Ammon's horn (tissue), 1 donor: ENCODE measurements at regions not wholly inside any gene's neighbourhood (a gene's known extent, or its start where the extent isn't known, plus 50 kb on each side); places are given as distances from the start of the nearest gene placed in this dataset.
"Not testable (repeated sequence)": the region's sequence is repeated elsewhere in the genome, so short reads cannot be mapped to it uniquely, and the experiment has no call there.

ENCODE experiments used
- DNase-seq: peaks from one replicate; pipeline ENCODE4 v3.0.0-alpha.2; 2016; ENCODE audit warnings: low spot score

DNA sequence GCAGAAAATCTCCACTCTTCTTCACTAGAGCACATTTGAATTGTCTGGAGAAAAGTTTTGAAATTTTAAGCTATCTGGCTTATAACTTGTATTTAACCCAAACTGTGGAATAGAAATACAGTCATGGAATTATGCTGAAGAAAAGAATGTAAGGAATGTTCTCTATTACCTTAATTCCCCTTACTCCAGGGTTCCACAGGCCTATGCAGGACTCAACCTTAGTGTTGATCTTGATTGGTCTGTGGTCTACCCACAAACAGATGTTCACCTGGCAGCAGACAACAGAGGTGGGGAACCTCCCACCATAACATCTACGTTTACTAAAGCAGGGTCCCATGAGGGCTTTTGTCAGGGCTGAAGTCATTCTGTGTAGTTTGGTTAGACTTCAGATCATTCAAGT, 189.3 kb upstream of the GPRIN3 start:
- DNase-seq: no peak

DNA sequence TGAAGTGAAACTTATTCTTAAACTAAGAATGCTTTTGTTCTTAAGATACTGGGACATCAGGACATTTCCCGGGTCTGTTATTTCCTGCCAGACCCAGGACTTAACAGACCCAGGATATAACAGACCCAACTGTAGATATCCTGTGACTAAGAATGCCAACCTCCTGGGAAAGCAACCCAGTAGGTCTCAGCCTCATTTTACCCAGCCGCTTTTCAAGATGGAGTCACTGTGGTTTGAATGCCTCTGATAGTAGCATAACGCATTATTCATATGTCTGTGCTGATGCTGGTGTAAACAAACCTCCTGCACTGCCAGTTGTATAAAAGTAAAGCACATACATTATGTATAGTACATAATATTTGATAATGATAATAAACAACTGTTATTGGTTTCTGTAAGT, 185.8 kb upstream of the GPRIN3 start:
- DNase-seq: no peak

DNA sequence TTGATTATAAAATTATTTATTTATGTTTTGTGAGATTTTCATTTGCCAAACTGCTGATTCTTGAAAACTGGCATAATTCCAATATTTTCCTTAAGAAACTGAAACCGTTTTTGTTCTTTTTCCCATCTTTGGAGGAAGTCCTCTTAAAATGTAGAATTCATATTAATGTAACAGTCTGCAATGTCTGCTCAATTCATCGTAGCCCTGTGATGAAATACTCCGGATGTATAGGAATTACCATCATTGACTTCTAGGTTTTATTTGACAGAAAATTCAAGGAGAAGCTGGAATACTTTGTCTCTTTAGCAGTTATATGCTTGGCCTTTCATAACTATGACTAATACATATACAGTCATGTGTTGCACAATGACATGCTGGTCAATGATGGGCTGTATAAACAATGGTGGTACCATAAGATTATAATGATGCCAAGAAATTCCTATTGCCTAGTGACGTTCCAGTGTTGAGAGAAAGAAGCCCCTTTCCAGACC, 185.0 kb upstream of the GPRIN3 start:
- no peak for DNase-seq

DNA sequence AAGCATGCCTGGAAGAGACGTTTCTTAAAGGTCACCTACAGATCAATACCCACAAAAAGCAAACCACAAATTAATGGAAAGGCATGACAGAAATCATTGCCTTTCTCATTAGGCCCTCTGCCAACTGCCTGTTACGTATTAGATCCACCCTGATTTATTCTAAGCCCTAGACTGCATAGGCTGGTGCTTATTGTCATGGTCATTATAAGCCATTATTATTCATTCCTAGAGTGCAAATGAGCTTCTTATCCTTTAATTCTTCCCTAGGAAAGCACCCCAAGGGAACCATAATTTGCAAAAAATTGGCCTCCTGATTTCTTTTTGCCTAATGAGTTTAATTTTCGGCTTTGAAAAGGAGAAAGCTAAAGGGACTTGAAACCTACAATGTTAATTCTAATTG, 184.2 kb upstream of the GPRIN3 start:
- DNase-seq: no peak

DNA sequence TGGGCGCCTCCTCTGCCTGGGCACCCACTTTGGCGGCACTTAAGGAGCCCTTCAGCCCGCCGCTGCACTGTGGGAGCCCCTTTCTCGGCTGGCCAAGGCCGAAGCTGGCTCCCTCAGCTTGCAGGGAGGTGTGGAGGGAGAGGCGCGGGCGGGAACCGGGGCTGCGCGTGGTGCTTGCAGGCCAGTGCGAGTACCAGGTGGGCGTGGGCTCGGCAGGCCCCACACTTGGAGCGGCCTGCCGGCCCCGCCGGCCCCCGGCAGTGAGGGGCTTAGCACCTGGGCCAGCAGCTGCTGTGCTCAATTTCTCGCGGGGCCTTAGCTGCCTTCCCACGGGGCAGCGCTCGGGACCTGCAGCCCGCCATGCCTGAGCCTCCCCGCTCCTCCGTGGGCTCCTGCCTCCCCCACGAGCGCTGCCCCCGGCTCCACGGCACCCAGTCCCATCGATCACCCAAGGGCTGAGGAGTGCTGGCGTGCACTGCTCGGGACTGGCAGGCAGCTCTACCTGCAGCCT, 182.4 kb upstream of the GPRIN3 start:
- not testable (repeated sequence) for DNase-seq

DNA sequence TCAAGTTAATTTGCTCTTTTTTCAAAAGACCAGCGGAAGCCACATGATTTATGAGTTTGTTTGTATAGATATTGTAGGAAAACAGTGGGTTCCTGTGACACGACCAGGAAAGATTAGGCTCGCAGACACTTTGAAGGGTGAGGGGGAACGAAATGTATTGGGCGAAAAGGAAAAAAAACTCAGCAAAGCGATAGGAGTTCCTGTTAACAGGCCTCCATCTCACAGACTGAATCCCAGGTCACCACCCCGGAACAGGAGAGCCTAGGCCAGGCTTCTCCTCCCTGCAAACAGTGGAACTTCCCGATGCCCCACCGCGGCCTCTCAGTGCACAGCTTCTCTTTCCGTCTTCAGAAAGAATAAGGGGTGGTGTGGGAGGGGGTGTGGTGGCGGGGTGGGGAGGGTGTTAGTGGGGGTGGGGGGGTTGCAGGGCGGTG, 181.8 kb upstream of the GPRIN3 start:
- no peak for DNase-seq

DNA sequence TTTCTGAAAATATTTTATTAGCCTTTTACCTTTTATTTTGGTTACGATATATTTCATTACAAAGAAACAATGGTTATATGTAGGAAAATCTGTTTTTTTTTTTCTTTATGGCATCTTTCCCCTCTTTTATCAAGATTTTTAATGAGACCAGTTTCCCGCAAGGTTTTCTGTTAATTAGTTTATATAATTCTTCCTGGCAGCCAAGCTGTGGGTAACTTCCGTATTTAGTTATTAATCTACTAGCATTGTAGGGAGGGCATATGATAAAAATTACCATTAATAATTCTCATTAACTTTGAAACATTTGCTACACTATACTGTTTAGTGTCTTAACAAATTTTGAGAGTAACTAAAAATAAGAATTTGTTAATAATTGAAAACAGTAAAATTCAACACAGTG, 181.1 kb upstream of the GPRIN3 start:
- no peak for DNase-seq

DNA sequence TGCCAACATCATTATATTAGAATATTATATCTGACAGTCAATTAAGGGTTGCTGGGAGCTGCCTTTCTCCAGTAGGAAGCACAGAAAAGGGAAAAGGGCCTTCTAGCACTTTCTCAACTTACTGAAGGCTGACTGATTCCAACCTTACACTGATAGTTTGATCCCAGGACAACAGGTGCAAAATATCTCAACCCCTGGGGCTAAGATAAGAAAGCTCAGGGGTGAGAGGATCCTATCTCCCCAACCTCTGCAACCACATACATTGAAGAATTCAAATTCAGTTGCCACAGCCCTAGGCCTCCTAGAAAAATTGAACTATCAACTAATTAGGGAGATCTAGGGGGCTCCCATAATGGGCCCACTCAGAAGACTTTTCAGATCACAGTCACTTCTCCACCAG, 179.1 kb upstream of the GPRIN3 start:
- no peak for DNase-seq

DNA sequence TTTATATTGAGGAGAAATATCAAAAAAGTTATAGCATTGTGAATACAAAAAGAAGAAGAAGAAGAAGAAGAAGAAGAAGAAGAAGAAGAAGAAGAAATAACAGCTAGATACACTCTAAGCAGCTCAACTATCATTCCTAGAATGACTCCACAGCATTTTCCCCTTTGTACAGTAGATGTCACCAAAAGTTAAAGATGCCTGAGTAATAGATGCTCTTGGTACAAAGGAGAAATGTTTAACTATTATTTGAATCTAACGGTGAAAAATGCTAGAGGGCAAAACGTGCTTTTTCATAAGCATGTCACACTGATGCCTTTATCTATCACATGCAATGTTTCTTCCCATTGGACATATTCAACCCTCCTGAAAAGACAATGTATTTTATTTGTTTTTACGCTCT, 178.4 kb upstream of the GPRIN3 start:
- peak; percentile 20 for DNase-seq

DNA sequence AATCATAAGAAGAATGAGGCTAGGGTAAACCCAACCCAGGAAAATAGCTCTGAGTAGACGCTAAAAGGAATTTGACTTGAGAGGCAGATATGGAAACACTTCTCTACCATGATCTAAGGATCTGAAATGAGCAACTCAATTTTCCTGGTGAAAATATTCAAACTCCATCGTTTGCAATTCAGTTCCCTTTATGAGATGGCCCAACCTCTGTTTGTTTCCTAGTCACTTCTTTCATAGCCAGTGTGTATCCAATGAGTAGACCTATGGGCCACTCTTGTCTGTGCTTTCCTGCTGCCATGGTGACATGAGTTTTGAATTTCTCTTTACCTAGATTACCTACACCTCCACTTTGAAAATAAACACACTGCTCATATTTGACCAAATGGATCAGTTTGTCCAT, 176.2 kb upstream of the GPRIN3 start:
- no peak for DNase-seq

DNA sequence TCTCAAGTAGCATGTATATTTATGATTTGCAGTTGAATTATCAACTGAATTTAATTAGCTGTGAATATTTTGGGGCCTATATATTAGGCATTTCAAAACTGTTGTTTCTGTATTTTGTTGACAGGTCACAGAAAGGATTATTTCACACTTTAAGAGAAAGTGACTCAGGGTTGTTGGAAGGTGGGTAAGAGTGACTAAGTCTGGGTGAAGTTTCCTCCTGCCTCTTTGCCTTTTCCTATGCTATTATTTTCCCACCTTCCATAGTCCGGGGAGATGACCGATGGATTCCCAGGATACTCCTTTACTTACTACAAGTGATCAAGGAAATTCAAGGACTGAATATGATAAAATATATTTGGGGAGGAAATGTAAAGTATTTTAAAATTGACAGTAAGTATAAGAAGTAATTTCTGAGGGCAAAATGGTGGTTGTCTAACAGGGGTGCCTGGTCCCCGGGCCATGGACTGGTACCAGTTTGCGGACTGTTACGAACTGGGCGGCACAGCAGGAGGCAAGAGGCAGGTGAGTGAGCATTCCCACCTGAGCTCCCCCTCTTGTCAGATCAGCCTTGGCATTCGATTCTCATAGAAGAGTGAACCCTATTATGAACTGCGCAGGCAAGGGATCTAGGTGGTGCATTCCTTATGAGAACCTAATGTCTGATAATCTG, 175.5 kb upstream of the GPRIN3 start:
- no peak for DNase-seq

DNA sequence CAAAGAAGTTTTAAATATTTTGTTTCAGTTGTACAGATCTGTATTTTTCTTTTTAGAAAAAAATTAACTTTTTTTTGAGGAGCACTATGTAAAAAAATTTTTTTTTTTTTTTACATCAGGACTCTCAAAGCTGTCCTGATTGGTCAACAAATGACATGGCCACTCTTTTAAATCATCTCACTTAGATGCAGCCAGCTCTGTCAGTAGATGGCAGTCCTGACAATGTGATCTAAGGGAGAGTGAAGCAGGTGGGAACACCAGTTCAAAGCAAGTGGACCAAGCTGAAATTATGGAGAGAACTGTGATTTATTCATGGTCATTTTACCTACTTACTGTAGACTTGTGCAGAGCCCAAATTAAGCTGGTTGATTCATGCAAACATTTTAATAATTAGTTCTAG, 174.7 kb upstream of the GPRIN3 start:
- DNase-seq: peak; percentile 53

DNA sequence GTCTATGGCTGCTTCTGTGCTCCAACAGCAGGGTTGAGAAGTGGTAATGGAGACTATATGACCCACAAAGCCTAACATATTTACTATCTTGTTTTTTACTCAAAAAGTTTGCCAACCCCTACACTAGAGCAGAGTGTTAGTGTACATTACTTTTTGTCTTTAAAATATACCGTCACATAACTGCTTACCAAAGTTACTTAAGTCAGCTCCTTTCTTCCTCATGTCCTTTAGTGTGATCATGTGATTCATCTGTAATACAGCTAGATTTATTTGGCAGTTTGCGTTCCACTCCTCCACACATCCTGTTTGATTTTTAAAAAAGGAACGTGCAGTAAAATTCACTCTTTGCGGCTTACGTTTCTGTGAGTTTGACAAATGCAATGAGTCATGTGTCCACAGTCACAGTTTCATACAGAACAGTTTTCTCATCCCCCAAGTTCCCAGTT, 162.4 kb upstream of the GPRIN3 start:
- peak; percentile 56 for DNase-seq

DNA sequence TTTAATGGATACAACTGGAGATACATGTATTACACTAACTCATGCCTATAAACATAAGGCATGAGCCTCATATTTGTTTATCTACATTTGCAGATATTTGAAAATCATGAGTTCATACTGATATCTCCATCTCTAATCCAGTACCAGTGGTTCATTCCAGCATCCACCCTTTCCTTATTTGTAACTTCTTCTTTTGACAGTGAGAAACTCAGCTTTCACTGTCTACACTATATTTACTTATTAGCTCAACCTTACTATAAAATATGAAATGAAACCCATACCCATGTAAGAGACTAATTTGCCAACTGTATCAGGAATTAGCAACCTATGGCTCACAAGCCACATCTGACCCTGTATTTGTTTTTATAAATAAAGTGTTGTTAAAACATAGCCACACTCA, 161.9 kb upstream of the GPRIN3 start:
- DNase-seq: no peak

DNA sequence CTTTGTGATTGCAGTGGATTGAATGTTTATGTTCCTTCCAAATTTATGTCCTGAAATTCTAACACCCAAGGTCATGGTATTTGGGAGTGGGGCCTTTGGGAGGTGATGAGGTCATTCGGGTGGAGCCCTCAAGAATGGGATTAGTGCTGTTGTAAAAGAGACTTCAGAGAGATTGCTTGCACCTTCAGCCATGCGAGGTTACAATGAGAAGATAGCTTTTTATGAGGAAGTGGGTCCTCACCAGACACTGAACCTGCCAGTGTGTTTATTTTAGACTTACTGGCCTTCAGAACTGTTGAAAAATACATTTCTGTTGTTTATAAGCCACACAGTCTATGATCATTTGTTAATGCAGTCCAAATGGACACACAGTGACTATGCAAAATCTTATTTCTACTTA, 161.0 kb upstream of the GPRIN3 start:
- no peak for DNase-seq

DNA sequence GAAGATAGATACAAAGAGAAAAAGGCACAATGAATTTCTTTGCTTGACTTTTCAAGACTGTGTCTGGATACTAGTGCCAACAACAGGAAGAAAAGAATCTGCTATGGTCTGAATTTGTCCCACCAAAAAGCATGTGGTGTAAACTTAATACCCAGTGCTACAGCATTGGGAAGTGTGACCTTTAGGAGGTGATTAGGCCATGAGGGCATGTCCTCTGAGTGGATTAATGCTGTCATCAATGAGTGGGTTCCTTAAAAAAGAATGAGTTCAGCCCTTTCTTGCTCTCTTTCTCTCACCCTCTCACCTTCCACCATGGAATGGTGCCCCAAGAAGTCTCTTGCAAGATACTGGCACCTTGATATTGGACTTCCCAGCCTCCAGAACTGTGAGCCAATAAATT, 155.7 kb upstream of the GPRIN3 start:
- no peak for DNase-seq

DNA sequence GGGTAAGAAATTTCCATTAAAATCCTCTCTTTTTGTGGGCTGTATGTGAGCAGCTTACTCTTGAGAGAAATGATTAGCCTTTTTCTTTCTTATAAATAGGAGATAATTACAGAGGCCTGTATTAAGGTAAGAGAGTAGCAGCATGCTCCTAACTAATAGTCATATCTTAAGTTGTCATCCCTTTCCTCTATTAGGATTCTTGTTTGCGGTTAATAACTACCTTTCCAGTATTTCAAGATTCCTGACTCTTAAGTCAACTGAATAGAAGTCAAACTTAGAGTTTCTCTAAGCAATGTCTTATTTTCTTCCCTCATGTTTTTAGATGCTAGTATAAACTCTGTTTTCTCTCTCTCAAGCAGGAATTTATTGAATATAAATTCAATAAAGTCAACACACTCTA, 139.9 kb upstream of the GPRIN3 start:
- DNase-seq: no peak

DNA sequence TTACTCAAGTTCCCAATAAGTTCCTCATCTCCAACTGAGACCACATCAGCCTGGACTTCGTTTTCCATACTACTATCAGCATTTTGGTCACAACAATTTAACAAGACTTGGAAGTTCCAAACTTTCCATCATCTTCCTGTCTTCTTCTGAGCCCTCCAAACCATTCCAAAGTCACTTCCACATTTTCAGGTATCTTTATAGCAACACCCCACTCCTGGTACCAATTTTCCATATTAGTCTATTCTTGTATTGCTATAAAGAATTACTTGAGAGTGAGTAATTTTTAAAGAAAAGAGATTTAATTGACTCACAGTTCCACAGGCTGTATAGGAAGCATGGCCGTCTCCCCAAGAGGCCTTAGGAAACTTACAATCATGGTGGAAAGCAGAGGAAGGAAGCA, 138.6 kb upstream of the GPRIN3 start:
- DNase-seq: no peak

DNA sequence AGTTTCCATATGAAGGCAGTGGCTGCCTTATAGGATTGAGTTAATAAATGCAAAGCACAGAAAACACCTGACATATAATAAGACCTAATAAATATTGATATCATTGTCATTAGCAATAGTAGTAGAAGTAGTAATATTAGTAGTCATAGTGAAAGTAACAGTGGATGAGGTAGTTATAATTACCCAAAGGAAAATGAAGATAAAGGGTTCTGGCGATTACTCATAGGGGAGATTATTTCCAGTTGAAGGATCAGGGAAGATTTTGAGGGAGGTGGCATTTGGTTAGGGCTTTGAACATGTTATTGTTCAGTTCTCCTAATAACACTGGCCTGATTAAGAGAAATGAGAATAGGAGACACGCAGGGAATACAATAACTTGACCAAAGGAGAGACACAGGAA, 131.9 kb upstream of the GPRIN3 start:
- DNase-seq: no peak

DNA sequence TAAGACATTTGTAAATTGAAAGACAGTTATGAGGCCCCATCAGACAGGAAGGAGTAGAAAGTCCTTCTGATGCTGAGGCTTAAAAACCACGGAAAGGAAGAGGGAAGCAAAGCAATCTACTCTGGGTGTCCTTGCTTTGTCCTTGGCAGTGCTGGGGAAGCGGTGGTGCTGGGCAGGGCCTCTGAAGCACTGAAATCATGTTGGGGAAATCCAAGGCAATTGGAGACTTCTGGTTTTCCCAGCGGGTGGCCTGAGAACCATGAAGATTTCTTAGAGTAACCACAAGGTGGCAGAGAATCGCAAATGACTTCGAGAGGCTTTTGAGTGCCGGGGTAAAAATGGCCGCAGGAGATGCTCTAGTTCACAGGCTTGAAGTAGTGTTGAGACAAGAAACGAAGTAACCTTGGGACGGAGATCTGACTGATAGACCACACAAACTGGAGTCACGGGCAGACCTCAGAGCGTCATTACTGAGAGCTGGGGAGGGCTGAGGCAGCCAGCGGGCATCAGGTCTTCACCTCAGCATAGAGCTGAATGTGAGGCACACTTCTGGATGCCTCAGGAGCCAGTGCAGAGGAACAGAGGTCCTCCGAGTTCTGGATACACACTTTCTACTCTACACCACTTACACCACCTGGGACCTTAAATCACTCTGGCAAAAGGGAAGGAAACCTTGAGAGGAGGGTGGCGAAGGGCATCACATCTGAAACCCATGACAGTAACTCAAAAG, 130.7 kb upstream of the GPRIN3 start:
- peak; percentile 17 for DNase-seq

DNA sequence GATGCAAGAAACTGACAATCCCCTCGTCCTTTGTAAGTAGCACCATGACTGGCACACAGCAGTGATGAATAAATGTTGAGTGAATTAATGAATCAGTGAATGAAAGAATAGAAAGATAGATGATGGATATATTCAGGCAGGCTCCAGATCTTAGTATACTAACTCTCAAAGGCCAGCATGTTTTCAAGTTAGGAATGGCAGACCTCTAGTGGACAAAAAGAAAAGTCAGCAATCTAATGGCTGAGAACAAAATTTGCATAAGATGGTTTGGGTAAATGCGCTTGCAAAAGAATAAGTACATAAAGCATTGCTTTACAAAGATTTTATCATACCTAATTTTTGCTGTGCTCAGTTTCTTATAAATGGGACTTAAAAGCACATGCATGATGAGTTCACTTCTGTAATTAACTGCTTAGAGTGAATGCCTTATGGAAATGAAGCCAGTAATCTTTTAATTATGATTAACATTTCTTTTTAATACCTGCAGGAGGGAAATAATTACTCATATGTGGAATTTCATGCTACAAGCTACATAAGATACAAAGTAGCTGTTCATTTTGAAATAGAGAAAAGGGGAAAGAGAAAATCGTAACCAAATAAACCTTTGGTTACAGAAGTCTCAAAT, 126.9 kb upstream of the GPRIN3 start:
- peak; percentile 74 for DNase-seq

DNA sequence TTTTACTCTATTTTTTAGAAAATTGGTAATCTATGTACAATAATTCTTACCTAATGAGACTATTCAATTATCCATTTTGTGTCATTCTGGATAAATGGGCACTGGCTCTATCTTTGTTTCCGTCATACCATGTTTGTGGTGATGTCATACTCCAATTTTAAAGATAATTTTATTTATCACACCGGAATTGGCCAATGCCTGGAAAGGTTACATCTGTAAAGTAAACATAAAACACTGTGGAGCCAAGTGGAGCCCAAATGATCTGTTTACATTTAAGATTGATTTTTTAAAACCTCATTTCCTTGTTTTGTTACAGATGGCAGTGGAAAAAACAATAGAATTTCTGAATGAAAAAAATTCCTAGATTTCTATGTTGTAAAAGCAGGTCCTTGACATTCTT, 120.2 kb upstream of the GPRIN3 start:
- DNase-seq: no peak

DNA sequence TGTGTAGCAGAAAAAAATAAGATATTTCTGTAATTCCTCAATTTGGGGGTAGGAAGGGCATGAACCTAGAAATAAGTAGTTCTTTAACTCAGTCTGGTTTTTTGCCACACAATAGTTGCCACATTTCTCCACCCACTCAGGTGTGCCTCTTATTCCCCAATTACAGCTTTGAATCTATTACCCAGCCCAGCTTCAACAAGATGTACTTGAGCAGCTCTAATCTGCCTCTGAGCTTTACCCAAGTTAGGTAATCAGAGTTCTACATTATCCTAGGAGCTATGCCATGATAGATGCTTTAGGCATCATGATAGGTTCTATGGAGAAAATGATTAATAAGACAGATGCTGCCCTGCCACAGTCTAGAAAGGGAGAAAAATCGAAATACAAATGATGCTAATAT, 117.4 kb upstream of the GPRIN3 start:
- DNase-seq: no peak
